NCI-H510A (cell line): ENCODE measurements at regions not wholly inside any gene's neighbourhood (a gene's known extent, or its start where the extent isn't known, plus 50 kb on each side); places are given as distances from the start of the nearest gene placed in this dataset.

ENCODE experiments used
- DNase-seq: peaks from one replicate; lab custom pipeline; 2025; lab: John Stamatoyannopoulos, UW

DNA sequence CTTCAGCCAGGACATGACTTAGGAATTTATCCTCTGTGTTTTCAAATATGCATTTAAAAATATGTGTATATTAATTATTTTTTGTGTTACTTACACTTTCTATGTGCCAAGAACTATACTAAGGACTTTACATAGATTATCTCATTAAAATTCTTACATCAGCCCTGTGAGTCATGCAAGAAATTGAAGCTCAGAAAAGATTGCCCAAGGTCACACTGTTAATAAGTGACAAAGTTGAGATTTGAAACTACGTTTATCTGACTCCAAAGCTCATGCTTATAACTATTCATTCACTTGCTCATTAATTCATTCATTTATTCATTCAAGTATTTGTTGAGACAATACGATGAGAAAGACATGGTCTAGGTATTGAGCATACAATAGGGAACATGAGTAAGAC is 62.9 kb upstream of the CHRDL1 start:
- no peak for DNase-seq

DNA sequence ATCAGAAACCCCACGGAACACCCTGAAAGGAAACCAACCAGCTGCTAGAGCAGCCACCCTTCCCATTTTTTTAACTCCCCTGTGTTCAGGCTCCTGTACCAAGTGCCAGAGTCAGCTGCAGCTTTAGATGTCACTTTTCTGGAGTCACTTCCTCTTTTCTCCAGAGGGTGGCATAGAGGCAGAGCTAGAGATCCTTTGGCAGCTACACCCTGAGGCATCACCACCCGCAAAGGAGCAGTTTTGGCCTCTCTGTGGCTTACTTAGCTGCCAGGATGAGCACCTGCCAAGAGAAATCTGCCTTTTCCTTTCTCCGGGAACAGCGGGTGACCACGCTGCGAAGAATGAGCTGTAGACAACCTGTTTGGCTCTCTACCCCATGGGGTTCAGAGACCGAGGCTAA is 58.0 kb upstream of the CHRDL1 start:
- no peak for DNase-seq

DNA sequence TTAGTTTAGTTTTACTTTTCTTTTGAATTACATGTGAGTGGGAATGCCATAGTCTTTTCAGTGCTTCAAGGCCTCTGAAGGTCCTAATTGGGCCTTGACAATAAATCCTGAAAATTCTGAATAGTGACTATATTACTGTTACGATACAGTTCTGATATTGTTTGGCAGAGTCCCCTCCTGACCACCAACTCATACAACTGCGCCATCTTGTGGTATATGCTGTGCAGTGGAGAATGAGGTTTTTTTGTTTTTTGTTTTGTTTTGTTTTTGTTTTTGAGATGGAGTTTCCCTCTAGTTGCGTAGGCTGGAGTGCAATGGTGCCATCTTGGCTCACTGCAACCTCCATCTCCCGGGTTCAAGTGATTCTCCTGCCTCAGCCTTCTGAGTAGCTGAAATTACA is 56.6 kb upstream of the CHRDL1 start:
- DNase-seq: no peak

DNA sequence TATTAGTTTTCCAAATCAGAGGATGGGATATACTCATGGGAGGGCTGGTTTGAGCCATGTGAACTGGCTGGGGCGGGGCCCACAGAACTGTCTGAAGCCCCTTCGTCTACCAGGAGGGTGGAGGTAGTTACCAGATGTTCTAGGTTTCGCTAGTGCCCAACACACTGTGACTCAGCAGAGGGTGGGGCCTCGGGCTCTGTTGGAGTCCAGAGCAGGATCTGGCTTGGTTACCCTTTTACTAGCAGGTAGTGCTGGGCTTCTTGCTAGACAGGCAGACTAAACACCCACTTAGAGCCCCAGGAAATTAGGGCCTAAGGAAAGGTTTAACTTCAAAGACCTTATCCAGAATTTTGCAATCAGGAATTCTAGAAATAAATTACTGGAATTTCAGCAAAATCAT is 56.2 kb upstream of the CHRDL1 start:
- no peak for DNase-seq

DNA sequence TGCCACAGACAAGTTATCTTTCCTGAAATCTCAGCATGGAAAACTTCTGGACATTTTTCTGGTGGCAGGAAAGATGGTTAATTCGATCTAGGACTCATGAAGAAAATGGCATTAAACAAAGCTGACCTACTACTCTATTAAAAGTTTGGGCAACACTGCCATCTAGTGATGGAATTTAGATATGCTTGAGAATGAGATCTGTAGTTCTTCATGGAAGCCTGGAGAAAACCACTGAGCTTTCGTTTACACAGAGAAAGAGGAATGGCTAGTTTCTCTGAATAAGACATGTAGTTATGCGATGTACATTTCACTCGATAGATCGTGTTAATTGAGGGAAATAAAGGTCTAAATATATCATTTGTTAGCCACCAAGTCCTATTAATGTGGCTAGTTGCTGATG is 51.7 kb upstream of the CHRDL1 start:
- no peak for DNase-seq

DNA sequence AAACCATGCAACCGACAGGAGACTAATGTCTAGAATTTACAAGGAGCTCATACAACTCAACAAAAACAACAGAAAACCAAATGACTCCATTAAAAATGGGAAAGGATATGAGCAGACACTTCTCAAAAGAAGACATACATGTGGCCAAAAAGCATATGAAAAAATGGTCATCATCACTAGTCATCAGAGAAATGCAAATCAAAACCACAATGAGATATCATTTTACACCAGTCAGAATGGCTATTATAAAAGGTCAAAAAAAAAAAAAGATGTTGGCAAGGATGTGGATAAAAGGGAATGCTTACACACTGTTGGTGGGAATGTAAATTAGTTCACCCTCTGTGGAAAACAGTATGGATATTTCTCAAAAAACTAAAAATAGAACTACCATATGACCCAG is 50.5 kb upstream of the CHRDL1 start:
- DNase-seq: no peak
